NCI-H2171 (cell line): ENCODE measurements at regions not wholly inside any gene's neighbourhood (a gene's known extent, or its start where the extent isn't known, plus 50 kb on each side); places are given as distances from the start of the nearest gene placed in this dataset.
"Not testable (repeated sequence)": the region's sequence is repeated elsewhere in the genome, so short reads cannot be mapped to it uniquely, and the experiment has no call there.

Source experiments
- DNase-seq: peaks from one replicate; lab custom pipeline; 2025; lab: John Stamatoyannopoulos, UW

DNA sequence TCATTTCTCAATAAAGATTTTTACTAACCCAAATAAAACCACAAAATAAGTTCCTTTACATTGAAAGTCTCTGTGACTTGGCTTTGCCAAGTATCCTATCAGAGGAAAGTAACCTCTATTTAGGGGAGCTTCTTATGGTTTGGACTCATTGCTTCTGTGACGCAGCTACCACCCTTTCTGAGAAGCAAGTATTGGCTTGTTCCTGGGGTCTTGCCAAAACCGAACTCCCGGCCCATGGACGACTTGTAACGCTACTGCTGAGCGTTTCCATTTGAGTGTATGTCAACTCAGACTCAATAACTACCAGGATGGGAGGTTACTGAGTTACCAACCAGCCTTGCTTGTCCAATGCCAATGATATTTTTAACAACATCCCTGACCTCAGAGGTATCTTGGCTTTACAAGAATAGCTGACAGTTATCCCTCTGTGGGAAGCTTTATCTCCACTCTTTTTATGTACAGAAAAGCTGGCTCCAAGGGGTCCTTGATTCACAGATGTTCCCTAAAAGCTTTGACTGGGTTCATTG, 911.9 kb downstream of the TTLL7 start:
- DNase-seq: no peak

DNA sequence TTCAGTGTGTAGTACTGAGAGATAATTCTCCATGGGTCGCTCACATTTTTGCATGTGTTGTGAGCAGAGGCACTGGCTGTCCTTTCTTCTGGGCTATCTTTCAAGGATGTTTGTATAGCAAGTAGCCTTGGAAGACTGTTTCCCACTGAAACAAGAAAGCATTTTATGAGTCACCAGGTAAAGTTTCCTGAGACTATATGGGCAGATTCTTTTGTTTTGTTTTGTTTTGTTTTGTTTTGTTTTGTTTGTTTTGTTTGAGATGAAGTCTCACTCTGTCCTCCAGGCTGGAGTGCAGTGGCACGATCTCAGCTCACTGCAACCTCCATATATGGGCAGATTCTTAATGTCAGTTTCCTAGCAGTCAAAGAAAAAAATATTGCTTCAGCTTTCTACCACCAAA, 912.6 kb downstream of the TTLL7 start:
- no peak for DNase-seq

DNA sequence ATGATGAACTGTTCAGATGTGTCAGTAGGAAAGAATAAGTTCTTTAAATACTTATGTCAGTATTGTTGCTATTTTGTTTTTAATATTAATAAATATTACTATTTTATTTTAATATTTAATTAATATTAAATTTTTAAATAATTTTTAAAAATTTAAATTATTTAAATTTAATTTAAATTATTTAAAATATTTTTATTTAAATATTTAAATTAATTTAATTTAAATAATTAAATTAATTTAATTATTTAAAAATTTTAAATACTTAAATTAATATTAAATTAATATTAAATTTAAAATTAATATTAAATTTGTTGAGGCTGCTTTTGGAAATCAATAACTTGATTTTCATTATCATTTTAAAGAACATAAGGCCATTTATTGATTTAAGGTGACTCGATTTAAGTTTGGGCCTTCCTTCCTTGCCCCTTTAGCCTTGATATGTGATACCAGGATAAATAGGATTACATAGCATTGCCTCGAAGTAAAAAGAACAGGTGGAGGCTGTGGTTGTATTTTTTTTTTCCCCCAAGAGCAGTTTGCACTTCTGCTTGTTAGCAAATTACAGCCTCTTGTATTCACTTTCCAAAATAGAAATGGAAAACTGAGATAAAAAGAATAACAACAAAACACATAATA, 915.2 kb downstream of the TTLL7 start:
- DNase-seq: no peak

DNA sequence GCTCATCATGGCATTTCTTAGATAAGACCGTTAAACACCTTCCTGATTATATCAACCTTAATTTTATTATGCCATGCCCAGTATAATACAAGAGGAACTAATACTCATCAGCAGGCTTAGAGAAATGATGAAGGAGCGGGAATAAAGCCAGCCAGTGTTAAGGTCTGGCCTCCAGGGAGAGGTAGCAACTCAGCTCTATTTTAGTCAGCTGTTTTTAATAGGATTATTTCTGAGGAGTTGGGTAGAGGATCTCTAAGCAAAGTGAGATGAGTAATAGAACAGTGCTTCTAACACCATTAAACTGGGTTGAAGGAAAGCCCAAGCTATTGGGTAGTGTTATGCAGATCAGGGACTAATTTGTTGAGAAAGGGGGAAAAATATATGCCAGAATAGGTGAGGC, 921.5 kb downstream of the TTLL7 start:
- DNase-seq: no peak

DNA sequence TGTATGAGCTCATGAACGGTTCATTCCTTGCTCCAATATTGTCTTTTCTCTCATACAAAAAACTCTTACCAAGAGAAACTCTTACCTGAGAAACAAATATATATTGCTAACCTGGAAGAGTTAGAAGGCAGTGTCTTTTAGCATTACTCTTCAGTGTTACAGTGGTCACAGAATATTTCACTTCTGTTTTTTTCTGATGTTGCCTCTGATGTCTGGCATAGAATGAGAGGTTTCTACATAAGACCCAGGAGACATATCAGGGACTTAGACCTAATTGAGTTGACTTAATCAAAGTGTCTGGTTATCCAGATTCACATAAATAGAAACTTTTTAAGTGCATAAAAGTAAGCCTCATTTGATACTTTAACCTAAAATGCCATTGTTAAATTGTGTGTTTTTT, 923.8 kb downstream of the TTLL7 start:
- no peak for DNase-seq

DNA sequence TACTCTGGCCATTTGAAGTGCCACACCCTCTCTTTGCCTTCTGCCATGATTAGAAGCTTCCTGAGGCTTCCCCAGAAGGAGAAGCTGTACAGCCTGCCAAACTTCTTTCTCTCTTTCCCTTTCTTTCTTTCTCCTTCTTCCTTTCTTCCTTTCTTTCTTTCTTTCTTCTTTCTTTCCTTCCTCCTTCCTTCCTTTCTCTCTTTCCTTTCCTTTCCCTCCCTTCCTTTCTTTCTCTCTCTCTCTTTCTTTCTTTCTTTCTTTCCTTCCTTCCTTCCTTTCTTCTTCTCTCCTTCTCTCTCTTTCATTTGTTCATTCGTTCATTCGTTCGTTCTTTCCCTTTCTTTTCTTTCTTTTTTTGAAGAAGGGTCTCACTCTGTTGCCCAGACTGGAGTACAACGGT, 931.0 kb downstream of the TTLL7 start:
- DNase-seq: no peak

DNA sequence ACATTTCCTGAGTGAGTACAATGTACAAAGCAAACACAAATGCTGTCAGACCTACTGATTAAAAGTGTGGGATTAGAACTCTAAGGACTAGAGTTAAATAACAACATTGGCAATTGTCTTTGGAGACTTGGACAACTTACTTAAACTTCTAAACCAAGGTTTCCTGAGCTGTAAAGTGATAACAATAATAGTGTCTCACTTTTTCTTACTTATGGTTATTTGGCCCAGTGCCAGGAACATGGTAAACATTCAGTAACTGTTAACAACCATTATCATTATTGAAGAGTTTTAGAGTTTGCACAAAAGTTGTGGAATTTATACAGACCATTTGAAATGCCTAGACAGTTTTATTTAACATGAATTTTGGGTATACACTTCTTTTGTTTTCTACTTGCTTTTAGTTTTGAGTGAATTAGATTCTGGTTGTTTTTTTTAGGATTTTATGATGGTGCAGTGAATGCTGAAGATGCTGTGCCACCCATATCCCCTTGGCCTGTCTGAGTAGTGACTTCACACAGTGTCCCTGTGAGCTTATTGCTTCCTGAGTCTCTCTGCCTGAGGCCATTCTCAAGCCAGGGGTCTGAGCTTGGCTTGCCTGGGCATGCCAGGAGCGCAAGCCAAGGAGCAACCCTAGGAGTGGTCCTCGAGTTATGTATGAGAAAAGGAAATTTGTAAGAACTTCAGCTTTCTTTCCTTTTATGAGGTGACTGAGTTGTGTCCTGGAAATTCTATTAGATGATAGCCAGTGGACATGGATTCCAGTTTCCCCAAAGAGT, 932.8 kb downstream of the TTLL7 start:
- no peak for DNase-seq

DNA sequence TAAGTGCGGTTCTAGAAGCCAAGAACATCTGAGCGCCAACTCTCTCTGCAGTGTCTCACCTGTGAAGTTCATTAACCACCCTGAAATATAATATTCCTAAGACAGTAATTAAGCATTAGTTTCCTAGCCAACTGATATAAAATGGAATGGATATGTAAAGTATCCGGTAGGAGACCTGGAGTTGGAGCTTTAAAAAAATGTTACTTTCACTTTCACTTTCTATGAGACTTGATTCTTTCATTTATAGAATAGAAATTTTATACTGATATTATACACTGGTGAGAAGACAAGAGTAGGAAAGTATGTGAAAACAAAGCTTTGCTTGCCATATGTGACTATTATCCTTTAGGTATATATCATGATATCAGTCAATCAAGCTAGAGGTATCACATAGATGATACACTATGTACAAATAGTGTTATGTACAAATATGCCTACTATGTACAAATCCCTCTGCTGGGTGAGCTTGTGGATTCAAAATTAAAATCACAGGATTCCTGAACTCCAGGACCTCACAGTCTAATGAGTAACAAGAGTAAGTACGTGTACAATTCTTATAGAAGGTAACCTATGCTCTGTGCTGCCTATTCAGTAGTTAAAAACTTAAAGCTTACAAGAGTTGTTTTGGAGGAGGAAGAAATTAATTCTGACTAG, 934.2 kb downstream of the TTLL7 start:
- no peak for DNase-seq

DNA sequence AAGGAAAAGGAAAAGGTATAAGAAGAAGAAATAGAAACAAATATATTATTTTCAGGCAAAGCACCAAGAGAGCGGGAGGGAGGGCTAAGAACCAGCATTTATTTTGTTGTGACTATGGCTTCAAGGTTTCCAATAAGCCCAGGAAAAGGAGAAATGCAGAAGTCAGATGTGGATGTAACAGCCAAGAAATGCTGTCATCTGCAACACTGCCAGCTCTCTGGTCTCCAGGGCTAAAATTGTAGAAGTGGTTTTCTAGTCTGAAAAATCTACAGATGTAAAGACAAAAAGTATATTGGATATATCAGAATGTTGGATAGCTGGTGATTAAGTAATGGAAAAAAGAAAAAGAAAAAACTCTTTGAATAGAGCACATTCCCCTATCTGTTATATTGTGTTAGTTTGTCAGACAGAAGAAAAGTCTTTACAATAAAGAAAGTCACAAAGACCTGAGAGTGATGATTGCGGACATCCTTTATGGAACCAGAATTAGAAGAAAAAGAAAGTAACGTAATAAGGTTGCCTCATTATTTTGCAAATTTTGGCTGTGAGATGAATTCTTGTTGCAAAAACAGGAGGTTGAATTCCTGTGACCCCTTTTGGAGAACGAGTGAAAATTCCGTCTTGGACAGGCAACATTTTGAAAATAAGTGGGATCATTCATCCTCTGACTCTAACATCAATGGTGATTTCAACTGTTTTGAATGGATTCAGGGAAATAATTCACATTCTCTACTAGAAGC, 938.1 kb downstream of the TTLL7 start:
- DNase-seq: no peak

DNA sequence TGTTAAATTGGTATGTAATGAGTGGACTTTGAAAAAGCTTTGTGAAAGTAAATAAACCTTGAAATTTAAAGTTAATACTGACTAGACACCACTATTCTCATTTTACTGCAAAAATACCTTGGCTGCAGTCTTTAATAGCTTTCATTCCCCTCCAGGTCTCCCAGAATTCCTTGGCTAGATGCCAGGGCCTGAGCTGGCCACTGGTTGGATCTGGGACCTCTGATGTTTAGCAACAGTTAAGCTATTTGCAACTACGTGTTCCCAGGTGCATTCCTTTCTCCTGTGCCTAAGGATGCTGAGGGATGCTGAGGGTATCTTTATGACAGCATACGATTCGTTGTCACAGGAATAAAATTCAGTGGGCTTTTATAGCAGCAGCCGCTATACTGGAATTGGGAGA, 938.7 kb downstream of the TTLL7 start:
- DNase-seq: no peak

DNA sequence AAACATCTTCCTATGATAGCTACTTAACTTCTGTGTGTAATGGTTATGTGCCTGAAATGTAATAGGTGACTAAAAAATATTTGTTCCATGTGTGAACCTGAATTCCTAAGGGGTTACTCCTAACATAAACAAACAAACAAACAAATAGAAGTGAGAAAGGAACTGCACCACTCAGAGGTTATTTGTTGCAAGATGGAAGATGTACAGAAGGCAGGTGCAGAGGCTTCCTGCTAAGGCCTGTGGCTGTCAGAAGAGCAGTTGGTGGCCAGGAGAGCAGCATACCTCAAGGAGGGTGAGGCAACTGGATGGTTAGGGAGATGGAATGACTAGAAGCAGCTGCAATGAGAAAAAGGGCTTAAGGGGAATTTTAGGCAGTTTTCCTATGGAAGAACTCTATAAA, 940.6 kb downstream of the TTLL7 start:
- DNase-seq: no peak

DNA sequence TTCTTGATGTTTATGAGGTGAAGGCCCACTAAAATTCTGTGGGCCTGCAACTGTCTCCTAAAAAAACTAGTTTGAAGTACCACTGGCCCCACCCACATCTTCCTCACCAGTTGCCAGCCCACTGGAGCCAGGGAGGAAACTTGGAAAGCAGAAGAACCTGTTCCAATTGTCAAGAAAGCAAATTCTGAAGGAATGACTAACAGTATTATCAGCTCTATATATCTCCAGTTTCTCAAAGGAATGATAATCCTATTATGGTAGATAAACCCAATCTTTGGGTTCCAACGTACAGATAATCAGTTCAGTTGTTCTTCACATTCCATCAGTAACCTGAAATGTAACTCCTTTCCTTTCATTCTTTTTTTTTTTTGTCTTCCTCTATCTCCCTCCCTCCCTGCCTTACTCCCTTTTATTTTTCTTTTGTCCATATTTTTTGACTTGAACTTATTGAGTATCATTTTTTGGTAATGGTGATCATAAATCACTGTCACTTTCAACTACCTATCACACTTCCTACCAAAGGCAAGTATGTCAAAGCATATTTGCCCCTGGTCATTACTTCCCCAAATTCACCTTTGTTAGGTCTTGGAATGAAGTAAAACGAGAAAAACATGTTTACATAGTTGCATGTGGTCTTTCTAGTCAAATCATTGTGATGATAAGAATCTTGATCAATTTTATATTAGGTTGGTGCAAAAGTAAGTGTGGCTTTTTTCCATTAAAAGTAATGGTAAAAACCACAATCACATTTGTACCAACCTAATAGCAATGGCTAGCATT, 943.4 kb downstream of the TTLL7 start:
- no peak for DNase-seq

DNA sequence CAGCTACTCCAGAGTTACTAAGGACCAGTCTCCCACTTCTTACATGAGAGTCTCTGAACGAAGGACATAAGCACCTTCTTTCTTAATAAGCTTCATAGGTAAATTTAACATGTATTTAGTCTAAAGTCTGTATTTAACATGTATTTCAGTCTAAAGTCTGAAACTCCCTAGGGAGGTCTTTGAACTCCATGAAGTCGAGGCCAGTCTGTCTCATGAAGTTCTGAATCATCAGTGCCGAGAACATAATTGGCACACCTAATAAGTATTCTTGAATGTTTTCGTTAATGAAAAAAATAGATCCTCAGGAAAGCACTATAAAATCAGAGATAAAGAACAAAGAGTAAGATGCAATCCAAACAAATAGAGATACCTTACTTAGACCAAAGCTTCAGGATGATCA, 945.5 kb downstream of the TTLL7 start:
- DNase-seq: no peak

DNA sequence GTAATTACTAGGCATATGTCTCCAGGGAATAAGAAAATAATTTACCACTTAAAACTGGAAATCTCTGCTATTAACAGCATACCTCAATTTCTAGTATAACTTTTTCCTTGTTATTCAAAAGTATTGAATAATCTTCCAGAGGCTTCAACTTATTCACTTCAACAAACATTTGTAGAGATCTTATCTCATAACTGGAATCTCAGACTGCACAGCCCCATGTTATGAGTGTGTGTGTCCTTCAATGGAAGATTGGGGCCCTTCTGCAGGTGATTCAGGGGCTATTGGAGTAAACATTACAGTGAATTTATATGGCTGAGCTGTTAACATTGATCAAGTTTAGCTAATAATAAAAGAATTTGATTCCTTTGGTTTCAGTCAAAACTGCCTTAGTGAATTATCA, 946.1 kb downstream of the TTLL7 start:
- no peak for DNase-seq

DNA sequence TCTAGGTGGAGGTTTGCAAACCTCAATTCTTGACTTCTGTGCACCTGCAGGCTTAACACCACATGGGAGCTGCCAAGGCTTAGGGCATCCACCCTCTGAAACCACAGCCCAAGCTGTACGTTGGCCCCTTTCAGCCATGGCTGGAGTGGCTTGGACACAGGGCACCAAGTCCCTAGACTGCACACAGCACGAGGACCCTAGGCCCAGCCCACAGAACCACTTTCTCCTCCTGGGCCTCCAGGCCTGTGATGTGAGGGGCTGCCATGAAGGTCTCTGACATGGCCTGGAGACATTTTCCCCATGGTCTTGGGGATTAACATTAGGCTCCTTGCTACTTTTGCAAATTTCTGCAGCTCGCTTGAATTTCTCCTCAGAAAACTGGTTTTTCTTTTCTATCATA, 947.9 kb downstream of the TTLL7 start:
- DNase-seq: not testable (repeated sequence)

DNA sequence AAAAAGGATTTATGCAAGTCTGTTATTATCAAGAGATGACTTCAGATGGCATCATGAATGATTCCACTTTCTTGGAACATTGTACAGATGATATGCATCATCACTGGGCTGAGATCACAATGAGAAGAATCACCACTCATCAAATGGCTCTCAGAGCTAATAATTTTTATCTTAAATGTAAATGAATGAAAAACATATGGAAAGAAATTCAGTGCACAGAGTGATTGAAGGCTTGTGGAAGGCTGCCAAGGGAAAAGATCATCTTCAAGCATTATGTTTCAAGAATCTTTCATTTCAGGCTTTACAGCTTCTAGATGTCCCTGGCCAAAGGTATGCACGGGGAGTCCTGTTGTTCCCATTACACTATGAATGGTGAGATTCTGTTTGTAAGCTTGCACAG, 955.7 kb downstream of the TTLL7 start:
- DNase-seq: no peak

DNA sequence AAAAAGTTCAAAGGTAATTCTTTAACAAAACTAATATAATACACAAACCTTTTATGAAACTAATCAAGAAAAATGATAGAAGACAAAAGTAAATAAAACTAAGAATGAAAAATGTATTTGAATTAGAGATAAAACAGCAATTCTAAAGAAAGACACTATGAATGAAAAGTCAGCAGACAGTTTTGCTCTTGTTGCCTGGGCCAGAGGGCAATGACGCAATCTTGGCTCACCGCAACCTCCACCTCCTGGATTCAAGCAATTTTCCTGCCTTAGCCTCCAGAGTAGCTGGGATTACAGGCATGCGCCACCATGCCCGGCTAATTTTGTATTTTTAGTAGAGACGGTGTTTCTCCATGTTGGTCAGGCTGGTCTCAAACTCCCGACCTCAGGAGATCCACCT, 959.8 kb downstream of the TTLL7 start:
- not testable (repeated sequence) for DNase-seq

DNA sequence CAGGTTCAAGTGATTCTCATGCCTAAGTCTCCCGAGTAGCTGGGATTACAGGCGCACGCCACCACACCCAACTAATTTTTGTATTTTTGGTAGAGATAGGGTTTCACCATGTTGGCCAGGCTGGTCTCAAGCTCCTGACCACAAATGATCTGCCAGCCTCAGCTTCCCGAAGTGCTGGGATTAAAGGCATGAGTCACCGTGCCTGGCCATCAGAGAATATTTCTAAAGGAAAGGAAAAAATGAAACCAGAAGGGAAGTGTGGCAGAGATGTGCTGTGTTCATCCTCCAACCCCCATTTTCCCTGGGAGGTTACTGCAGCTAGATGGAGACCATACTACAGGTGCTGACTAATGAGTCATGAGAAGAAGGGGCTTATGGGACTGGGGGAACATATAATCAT, 964.1 kb downstream of the TTLL7 start:
- DNase-seq: no peak

DNA sequence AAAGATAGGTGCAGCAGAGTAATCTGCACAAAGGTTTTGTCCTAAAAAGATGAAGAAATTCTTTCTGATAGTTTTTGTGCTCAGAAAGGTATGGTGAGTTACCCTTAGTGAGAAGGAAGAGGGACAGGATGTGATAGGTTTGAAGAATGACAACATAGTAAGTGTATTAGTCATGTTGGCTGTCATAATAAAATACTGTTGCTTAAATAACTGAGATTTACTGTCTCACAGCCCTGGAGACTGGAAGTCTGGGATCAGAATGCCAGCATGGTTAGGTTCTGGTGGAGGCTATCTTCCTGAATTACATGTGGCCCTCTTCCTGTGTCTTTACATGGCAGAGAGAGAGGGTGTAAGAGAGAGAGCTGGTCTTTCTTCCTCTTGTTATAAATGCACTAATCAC, 965.2 kb downstream of the TTLL7 start:
- DNase-seq: no peak

DNA sequence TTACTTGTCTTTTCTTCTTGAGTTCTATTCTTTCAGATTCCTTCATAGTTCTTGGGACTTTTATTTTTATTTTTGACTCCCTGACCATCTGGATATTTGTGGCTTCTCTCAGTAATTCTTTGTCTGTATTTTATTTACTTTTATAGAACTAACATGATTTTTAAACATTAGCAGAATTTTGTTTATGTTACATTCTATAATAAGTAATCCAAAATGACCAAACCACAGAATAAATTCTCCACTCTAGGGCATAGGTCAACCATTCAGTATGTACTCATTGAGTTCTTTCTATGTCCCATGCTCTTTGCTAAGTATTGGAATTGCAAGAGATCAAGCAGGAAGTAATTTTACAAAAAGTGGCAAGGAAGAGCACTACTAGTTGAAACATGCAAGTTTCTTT, 969.0 kb downstream of the TTLL7 start:
- DNase-seq: no peak

DNA sequence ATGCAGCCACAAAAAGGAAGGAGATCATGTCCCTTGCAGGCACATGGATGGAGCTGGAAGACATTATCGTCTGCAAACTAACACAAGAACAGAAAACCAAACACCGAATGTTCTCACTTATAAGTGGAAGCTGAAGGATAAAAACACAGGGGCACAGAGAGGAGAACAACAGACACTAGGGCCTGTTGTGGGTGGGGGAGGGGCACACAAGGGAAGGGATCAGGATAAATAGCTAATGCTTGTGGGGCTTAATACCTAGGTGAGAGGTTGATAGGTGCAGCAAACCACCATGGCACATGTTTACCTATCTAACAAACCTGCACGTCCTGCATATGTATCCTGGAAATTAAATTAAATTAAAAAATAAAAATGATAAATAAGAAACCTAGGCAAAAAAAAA, 969.9 kb downstream of the TTLL7 start:
- no peak for DNase-seq

DNA sequence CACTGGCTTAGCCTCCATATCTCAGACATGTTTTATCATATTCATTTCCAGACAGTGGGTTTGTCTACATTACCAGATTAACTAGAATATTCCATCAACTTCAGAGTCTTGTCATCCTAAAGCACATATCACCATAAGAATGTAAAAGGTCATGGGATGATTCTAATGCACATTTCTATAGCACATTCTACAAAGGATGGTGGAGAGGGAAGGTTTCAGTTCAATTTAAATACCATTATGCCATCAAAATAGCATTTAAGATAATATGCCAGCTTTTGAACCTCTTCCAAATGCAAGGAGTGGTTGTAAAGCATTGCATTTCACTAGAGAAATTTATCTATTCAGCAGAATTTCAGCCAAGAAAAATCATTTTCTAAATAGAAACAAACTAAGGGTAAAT, 970.5 kb downstream of the TTLL7 start:
- DNase-seq: no peak
